Sigmoid colon (tissue), 6 donors: ENCODE measurements at regions not wholly inside any gene's neighbourhood (a gene's known extent, or its start where the extent isn't known, plus 50 kb on each side); places are given as distances from the start of the nearest gene placed in this dataset.

Experiments
- DNase-seq: peaks from one replicate; pipeline ENCODE4 v3.0.0-alpha.2; 2019
- H3K27ac ChIP-seq, 4 donors: fragments of 200-600 bp; sonication (generic); one replicate each; pipeline ENCODE4 v1.5.1; 2016 to 2019; ENCODE audit warnings: mild to moderate bottlenecking in 1 of 4
- H3K27me3 ChIP-seq, 3 donors: fragments of 200-600 bp; sonication (generic); one replicate each; pipeline ENCODE4 v1.5.1; 2019; ENCODE audit warnings: mild to moderate bottlenecking in 1 of 3
- H3K36me3 ChIP-seq, 4 donors: fragments of 200-600 bp; sonication (generic); one replicate each; pipeline ENCODE4 v1.5.1; 2016 to 2019
- H3K4me1 ChIP-seq, 4 donors: fragments of 200-600 bp; sonication (generic); one replicate each; pipeline ENCODE4 v1.5.1; 2017 to 2019
- H3K4me3 ChIP-seq, 4 donors: fragments of 200-600 bp; sonication (generic); one replicate each; pipeline ENCODE4 v1.5.1; 2017 to 2019; ENCODE audit warnings: mild to moderate bottlenecking in 2 of 4, moderate library complexity in 1 of 4
- H3K9me3 ChIP-seq, 4 donors: fragments of 200-600 bp in 3 of 4; sonication (generic) in 3 of 4; one replicate each; pipeline versions ENCODE4 v1.5.1 to v1.6.1; 2013 to 2019
- CTCF ChIP-seq, 4 experiments: fragments of 450-650 bp in 3 of 4; fragments of 200-600 bp in 1 of 4; IDR thresholded peaks; one replicate each; pipeline ENCODE4 v1.5.1; 2016 to 2019; ENCODE audit warnings: antibody characterized with exemption in 4 of 4, mild to moderate bottlenecking in 3 of 4, moderate library complexity in 2 of 4
- EP300 ChIP-seq, 4 donors: sonication (generic); formaldehyde crosslinking; IDR thresholded peaks; one replicate each; pipeline ENCODE4 v1.6.1; 2017; ENCODE audit warnings: antibody characterized with exemption in 4 of 4
- POLR2A ChIP-seq, 2 donors: fragments of 450-650 bp; IDR thresholded peaks; one replicate each; pipeline ENCODE4 v1.6.1; 2016; ENCODE audit warnings: antibody characterized with exemption in 2 of 2, mild to moderate bottlenecking in 2 of 2, moderate library complexity in 2 of 2
- POLR2AphosphoS5 ChIP-seq, 4 donors: sonication (generic); formaldehyde crosslinking; IDR thresholded peaks; one replicate each; pipeline ENCODE4 v1.6.1; 2017; ENCODE audit warnings: antibody characterized with exemption in 4 of 4
- WGBS, 2 donors: extraction: QIAGEN DNeasy Blood & Tissue Kit; methylation state at CpG; one replicate each; pipeline ENCODE4 v1.1.7; 2013; 5-methylcytosine and 5-hydroxymethylcytosine counted together
- intact Hi-C: fragments of 100-400 bp; cut with DNase I; formaldehyde crosslinking; loops from one replicate; pipeline ENCODE4 v1.15.1; 2023
- donor health status: healthy with polysubstance abuse.
- donor health status: healthy.

GRCh38 chr12:69150796-69151127, 88.6 kb upstream of the CPSF6 start:
- Histone ChIP-seq H3K27ac (no peak overlapping the region), H3K9me3 (no peaks in the 10 kb centered on the region), H3K36me3 (no peaks in the 10 kb centered on the region), H3K4me3 (no peak overlapping the region), H3K27me3 (no peaks in the 10 kb centered on the region), H3K4me1 (no peaks in the 10 kb centered on the region)
- TF ChIP-seq EP300 (IDR thresholded peaks at IDR 0.05) = no peak
- intact Hi-C loops = no loop called here
- 18 to 68% methylated on average over 2 of the region's 2 CpGs for WGBS, 2 donors
- no peak for DNase-seq

- Histone ChIP-seq H3K27ac (no peak overlapping the region), H3K4me3 (no peak overlapping the region), H3K9me3 (no peaks in the 10 kb centered on the region), H3K27me3 (no peaks in the 10 kb centered on the region), H3K4me1 (no peaks in the 10 kb centered on the region), H3K36me3 (no peaks in the 10 kb centered on the region)
- DNase-seq = no peak
- WGBS, 2 donors = 11 to 55% methylated on average over 7 of the region's 7 CpGs
- intact Hi-C loops = no loop called here
- TF ChIP-seq CTCF (IDR thresholded peaks at IDR 0.05) = no peak
- TF ChIP-seq EP300 (IDR thresholded peaks at IDR 0.05) = no peak
- TF ChIP-seq POLR2AphosphoS5 (IDR thresholded peaks at IDR 0.05) = no peak
- TF ChIP-seq POLR2A (IDR thresholded peaks at IDR 0.05) = no peak
Observed at GRCh38 chr12:69151254-69151764, 88.1 kb upstream of the CPSF6 start.

- DNase-seq = peak; percentile 80
- WGBS, 2 donors = 21 to 53% methylated on average over 7 of the region's 7 CpGs
- intact Hi-C loops = loop anchor here (2.0 to 5.0 kb wide), 2 partner anchors 83 to 100 kb away; partner anchors contain the start of gene CPSF6
- Histone ChIP-seq H3K9me3 (no peaks in the 10 kb centered on the region), H3K27ac (no peak overlapping the region), H3K4me3 (no peak overlapping the region), H3K27me3 (no peaks in the 10 kb centered on the region), H3K36me3 (no peaks in the 10 kb centered on the region), H3K4me1 (peaks cover 0 to 6% (median 0%) of the 10 kb centered on the region in 4 donors)
- TF ChIP-seq EP300 (IDR thresholded peaks at IDR 0.05) (no peak), CTCF (IDR thresholded peaks at IDR 0.05) (peak; percentile 37 to 87 (median 72)), POLR2AphosphoS5 (IDR thresholded peaks at IDR 0.05) (no peak)
Observed at GRCh38 chr12:69154585-69155363, 84.6 kb upstream of the CPSF6 start.

GRCh38 chr12:69157023-69157655, 82.2 kb upstream of the CPSF6 start:
- Histone ChIP-seq H3K27me3 (no peaks in the 10 kb centered on the region), H3K4me3 (no peak overlapping the region), H3K36me3 (no peaks in the 10 kb centered on the region), H3K27ac (no peak overlapping the region), H3K9me3 (no peaks in the 10 kb centered on the region), H3K4me1 (peaks cover 0 to 6% (median 0%) of the 10 kb centered on the region in 4 donors)
- peak; percentile 86 for DNase-seq
- TF ChIP-seq CTCF (IDR thresholded peaks at IDR 0.05) (peak in 3 of 4 experiments; percentile 44 to 82 (median 54)), POLR2AphosphoS5 (IDR thresholded peaks at IDR 0.05) (no peak)
- 16 to 18% methylated on average over 13 of the region's 13 CpGs for whole genome bisulfite sequencing, 2 donors
- intact Hi-C loops = loop anchor here (5.0 kb wide), 1 partner anchor 80 kb away; the partner anchor contains the start of gene CPSF6

GRCh38 chr12:69161829-69162228, 77.5 kb upstream of the CPSF6 start:
- Histone ChIP-seq H3K4me1 (peaks cover 0 to 5% (median 0%) of the 10 kb centered on the region in 4 donors), H3K4me3 (no peak overlapping the region), H3K27ac (no peak overlapping the region), H3K9me3 (no peaks in the 10 kb centered on the region), H3K36me3 (no peaks in the 10 kb centered on the region), H3K27me3 (no peaks in the 10 kb centered on the region)
- 48 to 56% methylated on average over 2 of the region's 2 CpGs for WGBS, 2 donors
- intact Hi-C loops = no loop called here
- TF ChIP-seq POLR2A (IDR thresholded peaks at IDR 0.05) = no peak
- TF ChIP-seq POLR2AphosphoS5 (IDR thresholded peaks at IDR 0.05) = no peak
- no peak for TF ChIP-seq EP300 (IDR thresholded peaks at IDR 0.05)
- TF ChIP-seq CTCF (IDR thresholded peaks at IDR 0.05) = no peak
- DNase-seq = no peak
